ENCODE measurements at regions not wholly inside any gene's neighbourhood (a gene's known extent, or its start where the extent isn't known, plus 50 kb on each side); places are given as distances from the start of the nearest gene placed in this dataset.
"Not testable (repeated sequence)": the region's sequence is repeated elsewhere in the genome, so short reads cannot be mapped to it uniquely, and the experiment has no call there.

DNA sequence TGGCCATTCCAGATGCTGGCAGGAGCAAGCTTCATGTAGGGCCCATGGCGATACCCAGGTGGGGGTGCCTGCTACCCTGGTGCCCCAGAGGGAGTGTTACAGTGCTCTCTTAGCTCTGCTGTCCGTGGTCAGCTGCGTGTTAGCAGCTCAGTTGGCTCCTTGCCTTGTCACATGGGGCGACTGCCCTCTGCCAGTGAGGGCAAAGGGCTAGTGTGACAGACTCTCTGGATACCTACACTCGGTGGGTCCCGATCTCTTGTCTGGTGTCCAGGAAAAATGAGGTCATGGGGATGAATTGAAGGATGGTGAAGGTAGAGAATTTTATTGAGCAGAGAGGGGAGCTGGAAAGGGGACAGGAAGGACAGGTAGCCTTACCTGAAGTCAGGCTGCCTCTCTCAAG lies 152.2 kb downstream of the CYP26A1 start:
- no peak for FAIRE-seq

DNA sequence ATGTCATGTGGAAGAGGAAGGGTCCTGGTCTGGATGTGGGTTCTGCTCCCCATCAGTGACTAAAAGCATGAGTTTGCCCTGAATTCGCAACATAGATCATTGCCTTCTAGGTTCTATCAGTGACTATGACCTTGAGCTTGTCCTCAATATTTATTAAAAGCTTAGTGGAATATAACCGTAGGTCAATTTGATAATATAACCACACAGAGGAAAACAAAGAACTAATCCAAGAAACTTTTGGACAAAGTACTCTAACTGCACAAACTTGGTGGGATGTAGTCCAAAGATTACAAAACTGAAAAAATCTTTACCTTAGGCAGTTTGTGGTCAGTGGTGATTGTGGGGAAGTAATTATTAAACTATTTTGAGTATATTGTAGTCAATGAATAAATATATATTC lies 152.9 kb downstream of the CYP26A1 start:
- FAIRE-seq (no peak), DNase-seq (ENCODE audit: low read depth, low spot score) (no peak)
- Histone ChIP-seq H3K79me2 (ENCODE audit: control insufficient read depth, insufficient read depth, low read length) (no peaks in the 10 kb centered on the region), H3K4me3 (ENCODE audit: control insufficient read depth in 2 of 3, extremely low read depth in 1 of 3, insufficient read depth in 2 of 3, low read depth in 1 of 3, low read length in 3 of 3) (no peak overlapping the region), H4K20me1 (ENCODE audit: control insufficient read depth, extremely low read depth, insufficient read depth, low read length) (no peaks in the 10 kb centered on the region), H3K4me1 (ENCODE audit: control insufficient read depth, extremely low read depth, insufficient read depth, low read length) (no peaks in the 10 kb centered on the region), H3K27me3 (ENCODE audit: control insufficient read depth, extremely low read depth, insufficient read depth, low read length) (peaks cover 6% of the 10 kb centered on the region), H3K9me3 (ENCODE audit: control insufficient read depth, low read depth, low read length) (no peaks in the 10 kb centered on the region), H3K9ac (ENCODE audit: control insufficient read depth, extremely low read depth, insufficient read depth, low read length) (no peak overlapping the region), H3K36me3 (ENCODE audit: control insufficient read depth in 2 of 2, extremely low read depth in 1 of 2, insufficient read depth in 2 of 2, low read length in 2 of 2) (no peaks in the 10 kb centered on the region), H3K27ac (ENCODE audit: control insufficient read depth, insufficient read depth, low read length) (no peak overlapping the region), H3K4me2 (ENCODE audit: control insufficient read depth, extremely low read depth, insufficient read depth, low read depth, low read length) (no peak overlapping the region), H3K9me1 (ENCODE audit: control insufficient read depth, extremely low read depth, insufficient read depth, low read length) (no peaks in the 10 kb centered on the region), H2AFZ (ENCODE audit: control insufficient read depth, low read length) (no peak overlapping the region)
- TF ChIP-seq, protein P1, sequence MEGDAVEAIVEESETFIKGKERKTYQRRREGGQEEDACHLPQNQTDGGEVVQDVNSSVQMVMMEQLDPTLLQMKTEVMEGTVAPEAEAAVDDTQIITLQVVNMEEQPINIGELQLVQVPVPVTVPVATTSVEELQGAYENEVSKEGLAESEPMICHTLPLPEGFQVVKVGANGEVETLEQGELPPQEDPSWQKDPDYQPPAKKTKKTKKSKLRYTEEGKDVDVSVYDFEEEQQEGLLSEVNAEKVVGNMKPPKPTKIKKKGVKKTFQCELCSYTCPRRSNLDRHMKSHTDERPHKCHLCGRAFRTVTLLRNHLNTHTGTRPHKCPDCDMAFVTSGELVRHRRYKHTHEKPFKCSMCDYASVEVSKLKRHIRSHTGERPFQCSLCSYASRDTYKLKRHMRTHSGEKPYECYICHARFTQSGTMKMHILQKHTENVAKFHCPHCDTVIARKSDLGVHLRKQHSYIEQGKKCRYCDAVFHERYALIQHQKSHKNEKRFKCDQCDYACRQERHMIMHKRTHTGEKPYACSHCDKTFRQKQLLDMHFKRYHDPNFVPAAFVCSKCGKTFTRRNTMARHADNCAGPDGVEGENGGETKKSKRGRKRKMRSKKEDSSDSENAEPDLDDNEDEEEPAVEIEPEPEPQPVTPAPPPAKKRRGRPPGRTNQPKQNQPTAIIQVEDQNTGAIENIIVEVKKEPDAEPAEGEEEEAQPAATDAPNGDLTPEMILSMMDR (optimal IDR thresholded peaks at IDR 0.05 in 1 of 3, IDR thresholded peaks at IDR 0.05 in 1 of 3, conservative IDR thresholded peaks at IDR 0.05 in 1 of 3; ENCODE audit: extremely low read depth in 1 of 3, insufficient read depth in 2 of 3, low read length in 3 of 3): no peak
- no peak for TF ChIP-seq EZH2 (IDR thresholded peaks at IDR 0.05; ENCODE audit: low read length)
- dilution Hi-C loops (cut with MboI; ENCODE audit: extremely low pct_ligation_motif_present, low sequenced_read_pairs): no loop called here

More for the DNA sequence above, 152.2 kb downstream of the CYP26A1 start:
- Histone ChIP-seq H3K79me2 (ENCODE audit: control insufficient read depth, insufficient read depth, low read length) (no peaks in the 10 kb centered on the region), H3K4me2 (ENCODE audit: control insufficient read depth, extremely low read depth, insufficient read depth, low read depth, low read length) (no peak overlapping the region), H4K20me1 (ENCODE audit: control insufficient read depth, extremely low read depth, insufficient read depth, low read length) (no peaks in the 10 kb centered on the region), H2AFZ (ENCODE audit: control insufficient read depth, low read length) (no peak overlapping the region), H3K9me1 (ENCODE audit: control insufficient read depth, extremely low read depth, insufficient read depth, low read length) (no peaks in the 10 kb centered on the region), H3K4me1 (ENCODE audit: control insufficient read depth, extremely low read depth, insufficient read depth, low read length) (no peaks in the 10 kb centered on the region), H3K27ac (ENCODE audit: control insufficient read depth, insufficient read depth, low read length) (no peak overlapping the region), H3K27me3 (ENCODE audit: control insufficient read depth, extremely low read depth, insufficient read depth, low read length) (peaks cover 9% of the 10 kb centered on the region), H3K9ac (ENCODE audit: control insufficient read depth, extremely low read depth, insufficient read depth, low read length) (no peak overlapping the region), H3K4me3 (ENCODE audit: control insufficient read depth in 2 of 3, extremely low read depth in 1 of 3, insufficient read depth in 2 of 3, low read depth in 1 of 3, low read length in 3 of 3) (no peak overlapping the region), H3K36me3 (ENCODE audit: control insufficient read depth in 2 of 2, extremely low read depth in 1 of 2, insufficient read depth in 2 of 2, low read length in 2 of 2) (no peaks in the 10 kb centered on the region), H3K9me3 (ENCODE audit: control insufficient read depth, low read depth, low read length) (no peaks in the 10 kb centered on the region)
- DNase-seq (ENCODE audit: low read depth, low spot score): no peak
- TF ChIP-seq EZH2 (IDR thresholded peaks at IDR 0.05; ENCODE audit: low read length): no peak
- TF ChIP-seq, protein P1 (optimal IDR thresholded peaks at IDR 0.05 in 1 of 3, IDR thresholded peaks at IDR 0.05 in 1 of 3, conservative IDR thresholded peaks at IDR 0.05 in 1 of 3; ENCODE audit: extremely low read depth in 1 of 3, insufficient read depth in 2 of 3, low read length in 3 of 3): no peak
- dilution Hi-C loops (cut with MboI; ENCODE audit: extremely low pct_ligation_motif_present, low sequenced_read_pairs): no loop called here

GRCh38 chr10:93230596-93230995 lies 156.9 kb downstream of the CYP26A1 start:
- H3K9ac ChIP-seq (ENCODE audit: control insufficient read depth, extremely low read depth, insufficient read depth, low read length); DNase-seq (ENCODE audit: low read depth, low spot score); FAIRE-seq; H3K4me1 ChIP-seq (ENCODE audit: control insufficient read depth, extremely low read depth, insufficient read depth, low read length); H3K9me3 ChIP-seq (ENCODE audit: control insufficient read depth, low read depth, low read length); H3K9me1 ChIP-seq (ENCODE audit: control insufficient read depth, extremely low read depth, insufficient read depth, low read length); H3K79me2 ChIP-seq (ENCODE audit: control insufficient read depth, insufficient read depth, low read length); H3K27me3 ChIP-seq (ENCODE audit: control insufficient read depth, extremely low read depth, insufficient read depth, low read length); H3K27ac ChIP-seq (ENCODE audit: control insufficient read depth, insufficient read depth, low read length); H2AFZ ChIP-seq (ENCODE audit: control insufficient read depth, low read length); dilution Hi-C loops (cut with MboI; ENCODE audit: extremely low pct_ligation_motif_present, low sequenced_read_pairs); H3K36me3 ChIP-seq (ENCODE audit: control insufficient read depth in 2 of 2, extremely low read depth in 1 of 2, insufficient read depth in 2 of 2, low read length in 2 of 2); H3K4me2 ChIP-seq (ENCODE audit: control insufficient read depth, extremely low read depth, insufficient read depth, low read depth, low read length); H4K20me1 ChIP-seq (ENCODE audit: control insufficient read depth, extremely low read depth, insufficient read depth, low read length); H3K4me3 ChIP-seq (ENCODE audit: control insufficient read depth in 2 of 3, extremely low read depth in 1 of 3, insufficient read depth in 2 of 3, low read depth in 1 of 3, low read length in 3 of 3): not testable (repeated sequence)

GRCh38 chr10:93232159-93232558 lies 158.5 kb downstream of the CYP26A1 start:
- H4K20me1 ChIP-seq (ENCODE audit: control insufficient read depth, extremely low read depth, insufficient read depth, low read length); H3K79me2 ChIP-seq (ENCODE audit: control insufficient read depth, insufficient read depth, low read length); H3K36me3 ChIP-seq (ENCODE audit: control insufficient read depth in 2 of 2, extremely low read depth in 1 of 2, insufficient read depth in 2 of 2, low read length in 2 of 2); H3K4me1 ChIP-seq (ENCODE audit: control insufficient read depth, extremely low read depth, insufficient read depth, low read length); dilution Hi-C loops (cut with MboI; ENCODE audit: extremely low pct_ligation_motif_present, low sequenced_read_pairs); H3K27ac ChIP-seq (ENCODE audit: control insufficient read depth, insufficient read depth, low read length); H3K4me2 ChIP-seq (ENCODE audit: control insufficient read depth, extremely low read depth, insufficient read depth, low read depth, low read length); H3K9ac ChIP-seq (ENCODE audit: control insufficient read depth, extremely low read depth, insufficient read depth, low read length); H2AFZ ChIP-seq (ENCODE audit: control insufficient read depth, low read length); DNase-seq (ENCODE audit: low read depth, low spot score); FAIRE-seq; H3K9me3 ChIP-seq (ENCODE audit: control insufficient read depth, low read depth, low read length); H3K4me3 ChIP-seq (ENCODE audit: control insufficient read depth in 2 of 3, extremely low read depth in 1 of 3, insufficient read depth in 2 of 3, low read depth in 1 of 3, low read length in 3 of 3); H3K9me1 ChIP-seq (ENCODE audit: control insufficient read depth, extremely low read depth, insufficient read depth, low read length): not testable (repeated sequence)
- H3K27me3 ChIP-seq (ENCODE audit: control insufficient read depth, extremely low read depth, insufficient read depth, low read length): peaks cover 10% of the 10 kb centered on the region

Data from keratinocyte (primary cell).